ENCODE measurements at regions not wholly inside any gene's neighbourhood (a gene's known extent, or its start where the extent isn't known, plus 50 kb on each side); places are given as distances from the start of the nearest gene placed in this dataset.

DNA sequence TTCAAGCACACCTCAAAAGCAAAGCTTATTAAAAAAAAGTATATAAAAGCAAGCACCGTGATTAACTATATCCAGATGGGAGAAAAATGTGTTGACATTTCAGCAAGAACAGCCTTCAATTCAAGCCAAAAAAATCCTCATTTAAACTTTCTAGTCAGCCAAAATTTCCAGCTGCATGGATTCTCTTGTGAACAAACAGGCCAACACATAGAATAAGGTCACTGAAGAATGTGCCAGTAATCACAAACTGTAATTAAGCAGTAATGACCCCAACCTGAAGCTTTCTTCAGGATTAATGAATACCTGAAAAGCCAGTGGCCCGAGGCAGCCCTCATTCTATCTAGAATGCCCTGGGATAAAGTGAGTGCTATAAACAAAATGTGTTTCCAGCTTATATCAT, 130.7 kb upstream of the KCNMB2 start:
- TF ChIP-seq EZH2 (IDR thresholded peaks at IDR 0.05; ENCODE audit: borderline replicate concordance, low read length) = no peak
- TF ChIP-seq, protein P1, sequence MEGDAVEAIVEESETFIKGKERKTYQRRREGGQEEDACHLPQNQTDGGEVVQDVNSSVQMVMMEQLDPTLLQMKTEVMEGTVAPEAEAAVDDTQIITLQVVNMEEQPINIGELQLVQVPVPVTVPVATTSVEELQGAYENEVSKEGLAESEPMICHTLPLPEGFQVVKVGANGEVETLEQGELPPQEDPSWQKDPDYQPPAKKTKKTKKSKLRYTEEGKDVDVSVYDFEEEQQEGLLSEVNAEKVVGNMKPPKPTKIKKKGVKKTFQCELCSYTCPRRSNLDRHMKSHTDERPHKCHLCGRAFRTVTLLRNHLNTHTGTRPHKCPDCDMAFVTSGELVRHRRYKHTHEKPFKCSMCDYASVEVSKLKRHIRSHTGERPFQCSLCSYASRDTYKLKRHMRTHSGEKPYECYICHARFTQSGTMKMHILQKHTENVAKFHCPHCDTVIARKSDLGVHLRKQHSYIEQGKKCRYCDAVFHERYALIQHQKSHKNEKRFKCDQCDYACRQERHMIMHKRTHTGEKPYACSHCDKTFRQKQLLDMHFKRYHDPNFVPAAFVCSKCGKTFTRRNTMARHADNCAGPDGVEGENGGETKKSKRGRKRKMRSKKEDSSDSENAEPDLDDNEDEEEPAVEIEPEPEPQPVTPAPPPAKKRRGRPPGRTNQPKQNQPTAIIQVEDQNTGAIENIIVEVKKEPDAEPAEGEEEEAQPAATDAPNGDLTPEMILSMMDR (conservative IDR thresholded peaks at IDR 0.05 in 1 of 2, IDR thresholded peaks at IDR 0.05 in 1 of 2; ENCODE audit: extremely low read depth in 1 of 2, insufficient read depth in 1 of 2, low read depth in 1 of 2, low read length in 2 of 2) = no peak

All from mammary epithelial cell (primary cell).